Adrenal gland (tissue), 9 donors: ENCODE measurements at regions not wholly inside any gene's neighbourhood (a gene's known extent, or its start where the extent isn't known, plus 50 kb on each side); places are given as distances from the start of the nearest gene placed in this dataset.

Experiments used
- DNase-seq, 7 donors: peaks; one replicate each; pipeline ENCODE4 v3.0.0-alpha.2; 2019 to 2020
- H3K27ac ChIP-seq, 5 donors: fragments of 200-600 bp; sonication (generic) in 4 of 5; 1 replicate in 3 of 5; 2 replicates in 2 of 5; pipeline versions ENCODE4 v1.5.1 to v1.8.0; 2016 to 2020; ENCODE audit warnings: mild to moderate bottlenecking in 1 of 5
- H3K27me3 ChIP-seq: fragments of 200-600 bp; 2 replicates; pipeline ENCODE4 v1.8.0; 2021
- H3K36me3 ChIP-seq, 2 donors: fragments of 200-600 bp; replicated peaks in 1 of 2; 1 replicate in 1 of 2; 2 replicates in 1 of 2; pipeline versions ENCODE4 v1.5.1 to v1.8.0; 2018 to 2022
- H3K4me1 ChIP-seq, 2 donors: fragments of 200-600 bp; replicated peaks in 1 of 2; 1 replicate in 1 of 2; 2 replicates in 1 of 2; pipeline versions ENCODE4 v1.5.1 to v1.8.0; 2018 to 2021
- H3K4me3 ChIP-seq, 4 donors: fragments of 200-600 bp; sonication (generic) in 3 of 4; one replicate each; pipeline ENCODE4 v1.5.1; 2016 to 2018
- H3K9me3 ChIP-seq, 3 donors: fragments of 200-600 bp; sonication (generic) in 1 of 3; replicated peaks in 1 of 3; 1 replicate in 2 of 3; 2 replicates in 1 of 3; pipeline versions ENCODE4 v1.5.1 to v1.8.0; 2016 to 2021
- CTCF ChIP-seq, 6 experiments: fragments of 450-650 bp in 4 of 6; fragments of 200-600 bp in 2 of 6; sonication (generic) in 1 of 6; IDR thresholded peaks; 1 replicate in 5 of 6; 2 replicates in 1 of 6; pipeline versions ENCODE4 v1.5.1 to v1.8.0; 2016 to 2021; ENCODE audit warnings: antibody characterized with exemption in 6 of 6, mild to moderate bottlenecking in 2 of 6, moderate library complexity in 1 of 6
- POLR2A ChIP-seq, 2 donors: fragments of 450-650 bp; IDR thresholded peaks; one replicate each; pipeline ENCODE4 v1.6.1; 2017; ENCODE audit warnings: antibody characterized with exemption in 2 of 2, mild to moderate bottlenecking in 2 of 2, moderate library complexity in 1 of 2
- WGBS, 4 donors: extraction: QIAGEN DNeasy Blood & Tissue Kit in 2 of 4; methylation state at CpG; one replicate each; pipeline versions ENCODE4 v1.1.5 to v1.1.7; 2013 to 2017; 5-methylcytosine and 5-hydroxymethylcytosine counted together
- intact Hi-C, 2 donors: fragments of 100-400 bp; cut with DNase I; formaldehyde crosslinking; loops; one replicate each; pipeline versions ENCODE4 v1.14.1 to v1.15.0; 2022 to 2023
- donor health status: healthy with polysubstance abuse.
- donor health status: Bipolar disorder and iron deficiency.
- donor health status: DM: yes; HTN: yes; CAD: no.
- donor health status: DM: no; HTN: no; CAD: no.
- donor health status: DM: no; HTN: no; CAD: no.

- Histone ChIP-seq H3K9me3 (no peaks in the 10 kb centered on the region), H3K27me3 (no peaks in the 10 kb centered on the region), H3K27ac (no peak overlapping the region), H3K36me3 (no peaks in the 10 kb centered on the region), H3K4me1 (no peaks in the 10 kb centered on the region), H3K4me3 (no peak overlapping the region)
- no peak for DNase-seq
- WGBS, 4 donors: 64 to 92% (median 85%) methylated on average over 1 of the region's 1 CpG
- TF ChIP-seq POLR2A (IDR thresholded peaks at IDR 0.05) (no peak), CTCF (IDR thresholded peaks at IDR 0.05) (no peak)
- intact Hi-C loops: no loop called here
Measured at GRCh38 chr12:65517656-65518210, 239.2 kb downstream of the MSRB3 start.

- no peaks in the 10 kb centered on the region for H3K9me3 ChIP-seq
- no peak overlapping the region for H3K4me3 ChIP-seq
- TF ChIP-seq POLR2A (IDR thresholded peaks at IDR 0.05) (no peak), CTCF (IDR thresholded peaks at IDR 0.05) (no peak)
- H3K4me1 ChIP-seq: no peaks in the 10 kb centered on the region
- DNase-seq: no peak
- no peaks in the 10 kb centered on the region for H3K27me3 ChIP-seq
- H3K36me3 ChIP-seq: no peaks in the 10 kb centered on the region
- no peak overlapping the region for H3K27ac ChIP-seq
- intact Hi-C loops: no loop called here
Measured at GRCh38 chr12:65518771-65519170, 240.3 kb downstream of the MSRB3 start.

- DNase-seq: no peak
- H3K27me3 ChIP-seq: no peaks in the 10 kb centered on the region
- TF ChIP-seq POLR2A (IDR thresholded peaks at IDR 0.05): no peak
- TF ChIP-seq CTCF (IDR thresholded peaks at IDR 0.05): no peak
Measured at GRCh38 chr12:65520658-65521057, 242.2 kb downstream of the MSRB3 start.

GRCh38 chr12:65522956-65523860 is 244.7 kb downstream of the MSRB3 start:
- TF ChIP-seq CTCF (IDR thresholded peaks at IDR 0.05) (no peak), POLR2A (IDR thresholded peaks at IDR 0.05) (no peak)
- intact Hi-C loops: no loop called here
- WGBS, 4 donors: 85 to 86% (median 85%) methylated on average over 12 of the region's 12 CpGs

More at GRCh38 chr12:65520658-65521057, 242.2 kb downstream of the MSRB3 start:
- Histone ChIP-seq H3K4me1 (no peaks in the 10 kb centered on the region), H3K36me3 (no peaks in the 10 kb centered on the region), H3K9me3 (no peaks in the 10 kb centered on the region), H3K4me3 (no peak overlapping the region), H3K27ac (no peak overlapping the region)
- intact Hi-C loops: no loop called here
- 93 to 100% (median 99%) methylated on average over 1 of the region's 1 CpG for WGBS, 4 donors

More at GRCh38 chr12:65522956-65523860, 244.7 kb downstream of the MSRB3 start:
- H3K9me3 ChIP-seq: no peaks in the 10 kb centered on the region
- H3K4me1 ChIP-seq: no peaks in the 10 kb centered on the region
- H3K27me3 ChIP-seq: no peaks in the 10 kb centered on the region
- no peak overlapping the region for H3K27ac ChIP-seq
- H3K36me3 ChIP-seq: no peaks in the 10 kb centered on the region
- no peak overlapping the region for H3K4me3 ChIP-seq
- no peak for DNase-seq
